GM19463 (cell line): ENCODE measurements at regions not wholly inside any gene's neighbourhood (a gene's known extent, or its start where the extent isn't known, plus 50 kb on each side); places are given as distances from the start of the nearest gene placed in this dataset.
"Not testable (repeated sequence)": the region's sequence is repeated elsewhere in the genome, so short reads cannot be mapped to it uniquely, and the experiment has no call there.

Experiments
- ATAC-seq: cut with Tn5 transposase; IDR thresholded peaks from one replicate; pipeline ENCODE4 v1.9.1; 2021; ENCODE audit warnings: mild to moderate bottlenecking, moderate library complexity; ENCODE audit not compliant: unreplicated experiment

DNA sequence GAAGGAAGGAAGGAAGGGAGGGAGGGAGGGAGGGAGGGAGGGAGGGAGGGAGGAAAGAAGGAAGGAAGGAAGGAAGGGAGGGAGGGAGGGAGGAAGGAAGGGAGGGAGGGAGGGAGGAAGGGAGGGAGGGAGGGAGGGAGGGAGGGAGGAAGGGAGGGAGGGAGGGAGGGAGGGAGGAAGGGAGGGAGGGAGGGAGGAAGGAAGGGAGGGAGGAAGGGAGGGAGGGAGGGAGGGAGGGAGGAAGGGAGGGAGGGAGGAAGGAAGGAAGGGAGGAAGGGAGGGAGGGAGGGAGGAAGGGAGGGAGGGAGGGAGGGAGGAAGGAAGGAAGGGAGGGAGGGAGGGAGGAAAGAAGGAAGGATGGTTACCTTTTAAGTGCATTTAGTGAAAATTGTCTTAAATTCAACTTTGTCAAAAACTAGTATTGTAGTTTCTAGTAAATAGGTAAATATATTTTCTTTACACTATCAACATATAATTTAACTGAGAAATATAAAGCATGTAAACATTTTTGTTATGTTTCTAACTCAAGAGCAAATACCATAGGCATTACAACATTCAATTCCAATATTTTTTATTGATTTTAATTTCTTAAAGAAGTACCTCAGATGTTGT is 776.4 kb upstream of the ADGRL3 start:
- not testable (repeated sequence) for ATAC-seq

DNA sequence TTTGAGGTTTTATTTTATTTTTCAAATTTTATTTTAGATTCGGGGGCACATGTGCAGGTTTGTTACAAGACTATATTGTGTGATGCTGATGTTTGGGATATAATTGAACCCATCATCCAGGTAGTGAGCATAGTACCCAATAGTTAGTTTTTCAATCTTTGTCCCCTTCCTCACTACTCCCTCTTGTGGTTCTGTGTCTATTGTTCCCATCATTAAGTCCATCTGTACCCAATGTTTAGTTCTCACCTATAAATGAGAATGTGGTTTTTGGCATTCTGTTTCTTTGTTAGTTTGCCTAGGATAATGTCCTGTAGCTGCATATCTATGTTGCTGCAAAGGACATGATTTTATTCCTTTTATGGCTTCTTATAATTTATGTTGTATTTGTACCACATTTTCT is 767.2 kb upstream of the ADGRL3 start:
- ATAC-seq = no peak

DNA sequence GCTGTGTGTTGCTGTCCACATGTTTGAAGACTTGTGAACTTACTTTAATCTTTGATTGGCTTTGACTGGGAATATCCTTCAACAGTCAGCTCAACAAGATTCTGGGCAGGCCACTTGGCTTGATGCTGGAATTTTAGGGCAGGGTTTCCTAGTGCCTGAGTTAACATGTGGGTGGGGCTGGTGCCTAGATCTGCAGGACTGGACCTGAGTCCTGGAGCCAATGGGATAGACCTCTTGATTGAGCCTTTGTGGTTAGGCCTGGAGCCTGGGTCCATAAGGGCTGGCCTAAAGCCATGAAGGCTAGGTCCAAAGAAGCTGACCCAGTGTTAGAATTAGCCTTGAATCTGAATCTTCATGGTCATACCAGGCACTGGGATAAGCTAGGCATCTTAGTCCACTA is 757.1 kb upstream of the ADGRL3 start:
- ATAC-seq = no peak

DNA sequence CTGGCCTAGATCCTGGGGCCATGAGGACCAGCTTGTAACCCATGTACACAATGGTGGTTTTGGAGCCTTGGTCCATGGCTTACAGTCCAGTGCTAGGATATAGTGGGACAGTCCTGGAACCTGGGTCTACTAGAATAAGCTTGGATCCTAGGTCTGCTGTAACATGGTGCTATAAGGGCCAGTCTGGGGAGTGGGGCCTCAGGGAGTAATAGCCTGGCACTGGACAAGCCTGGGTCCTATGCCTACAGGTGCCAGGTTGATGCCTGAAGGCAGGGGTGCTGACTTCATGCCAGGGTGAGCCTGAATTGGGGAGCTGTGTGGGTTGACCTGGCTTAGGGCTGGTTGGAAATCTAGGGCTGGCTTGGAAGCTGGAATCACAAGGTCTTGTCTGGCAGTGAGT is 756.3 kb upstream of the ADGRL3 start:
- ATAC-seq = no peak

DNA sequence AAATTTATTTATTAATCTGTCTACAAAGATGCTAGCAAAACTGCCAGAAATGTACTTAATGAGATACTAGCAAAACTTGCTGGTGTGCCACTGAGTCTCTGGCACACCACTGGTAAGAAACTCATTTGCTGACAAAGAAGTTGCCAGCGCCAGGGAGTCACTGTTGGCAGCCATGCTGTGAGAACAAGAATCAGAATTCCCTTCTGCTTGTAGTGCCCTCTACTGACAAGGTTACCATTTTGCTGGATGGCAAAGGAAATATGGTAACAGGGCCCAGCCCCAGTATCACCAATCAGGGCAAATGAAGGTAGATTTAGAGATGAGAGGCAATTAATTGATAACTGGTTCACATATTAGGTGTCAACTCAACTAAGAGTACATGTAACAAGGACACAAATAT is 750.1 kb upstream of the ADGRL3 start:
- no peak for ATAC-seq

DNA sequence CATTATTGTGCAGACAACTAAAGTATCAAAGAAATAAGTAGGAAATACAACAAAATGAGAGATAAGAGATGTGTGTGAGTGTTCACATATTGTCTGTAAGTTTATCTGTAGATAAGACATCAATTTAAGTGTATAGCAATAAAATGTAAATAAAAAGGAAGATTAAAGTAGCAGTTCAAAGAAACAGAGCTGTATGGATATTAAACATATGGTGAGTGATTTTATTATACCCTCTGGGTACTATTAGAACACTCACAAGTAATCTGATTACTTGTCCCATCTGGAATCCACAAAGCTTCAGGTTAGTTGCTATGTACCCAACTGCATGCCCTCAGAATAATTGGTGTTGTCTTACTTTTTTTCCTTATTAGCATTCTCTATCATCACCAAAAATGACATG is 747.9 kb upstream of the ADGRL3 start:
- no peak for ATAC-seq

DNA sequence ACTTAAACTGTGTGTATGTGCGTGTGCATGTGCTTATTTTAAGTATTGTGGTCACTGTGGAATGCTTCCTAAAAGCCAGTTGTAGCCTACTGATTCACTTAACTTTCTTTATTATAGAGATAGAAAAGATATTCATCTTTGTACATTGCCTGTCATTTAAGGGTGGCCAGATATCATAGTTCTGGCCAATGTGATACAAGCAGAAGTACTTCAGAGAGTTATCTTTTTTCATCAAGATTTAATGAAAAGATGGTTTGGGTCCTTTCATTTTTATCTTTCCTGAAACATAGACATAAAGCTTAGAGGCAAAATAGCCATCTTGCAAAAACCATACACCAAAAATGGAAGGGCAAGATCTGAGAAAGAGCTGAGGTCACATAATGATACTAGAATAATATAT is 744.7 kb upstream of the ADGRL3 start:
- no peak for ATAC-seq

DNA sequence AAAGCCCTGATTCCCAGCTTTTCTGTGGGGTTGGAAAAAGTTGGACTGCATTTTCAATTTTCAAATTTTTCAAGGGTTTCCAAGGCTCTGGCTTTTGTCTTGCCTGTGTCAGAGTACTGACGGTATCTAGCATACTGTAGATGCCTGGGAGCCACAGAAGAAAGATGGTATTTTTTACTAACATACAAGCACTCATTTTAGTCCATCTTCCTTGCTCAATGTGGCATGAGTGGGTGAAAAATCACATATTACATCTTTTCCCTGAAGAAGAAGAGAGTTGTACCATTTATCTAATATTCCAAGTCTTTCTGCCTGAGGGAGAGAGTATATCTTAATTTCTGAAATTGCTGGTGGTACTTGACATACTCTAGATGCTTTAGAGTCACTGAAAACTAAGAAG is 738.6 kb upstream of the ADGRL3 start:
- no peak for ATAC-seq

DNA sequence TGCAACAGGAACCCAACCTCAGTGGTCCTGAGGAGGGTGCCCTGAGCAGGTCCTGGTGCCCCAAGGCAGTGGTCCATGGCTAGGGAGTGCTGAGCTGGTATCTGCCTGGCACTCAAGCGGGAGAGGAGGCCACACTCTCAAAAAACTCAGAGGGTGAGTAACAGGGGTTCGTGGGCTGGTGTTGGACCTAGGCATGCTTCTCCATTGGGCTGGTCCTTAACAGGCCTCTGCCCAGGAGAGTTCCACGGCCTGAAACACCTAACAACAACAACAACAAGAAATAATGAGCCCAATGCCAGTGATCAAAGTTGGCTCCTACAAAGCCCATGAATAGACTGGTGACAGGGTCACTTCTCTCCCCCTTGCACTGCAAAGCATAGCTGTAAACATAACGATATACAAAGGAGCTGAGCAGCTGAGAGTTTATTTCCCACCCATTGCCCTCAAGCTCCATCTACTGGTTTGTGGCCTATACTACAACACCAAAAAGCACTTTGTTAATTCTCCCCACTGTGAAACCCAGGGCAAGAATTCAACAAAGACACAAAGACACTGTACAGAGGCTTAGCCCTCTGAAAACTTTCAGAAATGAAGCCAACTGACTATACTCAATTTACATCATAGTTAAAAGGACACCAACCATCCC is 736.1 kb upstream of the ADGRL3 start:
- no peak for ATAC-seq

DNA sequence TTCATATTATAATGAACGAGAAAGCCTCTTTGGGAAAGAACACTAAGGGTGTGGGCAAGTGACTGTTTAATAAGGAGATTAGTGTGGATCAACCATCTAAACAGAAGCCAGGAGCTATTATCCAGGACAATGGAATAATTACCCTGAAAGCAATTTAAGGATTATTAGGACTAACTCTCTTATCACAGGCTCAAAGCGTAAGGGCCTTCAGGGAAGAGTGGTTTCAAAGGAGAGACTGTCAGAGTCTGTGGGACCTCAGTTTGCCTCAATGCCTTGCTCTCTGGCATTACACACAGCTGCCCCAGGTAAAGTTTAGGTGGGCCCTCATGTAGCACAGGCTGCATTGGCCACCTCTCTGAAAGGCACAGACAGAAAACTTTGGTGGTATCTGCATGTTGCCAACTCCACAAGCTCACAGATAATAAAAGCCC is 717.2 kb upstream of the ADGRL3 start:
- ATAC-seq = no peak

DNA sequence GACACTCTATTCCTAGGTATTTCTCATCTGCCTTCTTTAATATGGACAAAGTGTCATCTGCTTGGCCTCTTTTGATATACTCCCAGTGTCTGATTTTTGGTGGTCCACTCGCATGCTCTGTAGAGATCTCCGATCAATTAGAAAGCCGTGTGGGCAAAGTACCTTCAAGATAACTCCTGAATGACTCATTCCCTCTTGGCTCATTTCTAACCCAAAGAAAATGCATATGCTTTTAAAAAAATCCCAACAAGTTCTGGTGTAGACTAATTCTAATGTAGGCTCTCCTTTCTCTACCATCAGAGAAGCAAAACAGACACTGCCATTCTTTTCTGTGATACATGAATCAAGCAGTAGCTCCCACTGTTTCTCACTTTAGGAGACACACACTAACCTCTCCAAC is 714.9 kb upstream of the ADGRL3 start:
- no peak for ATAC-seq

DNA sequence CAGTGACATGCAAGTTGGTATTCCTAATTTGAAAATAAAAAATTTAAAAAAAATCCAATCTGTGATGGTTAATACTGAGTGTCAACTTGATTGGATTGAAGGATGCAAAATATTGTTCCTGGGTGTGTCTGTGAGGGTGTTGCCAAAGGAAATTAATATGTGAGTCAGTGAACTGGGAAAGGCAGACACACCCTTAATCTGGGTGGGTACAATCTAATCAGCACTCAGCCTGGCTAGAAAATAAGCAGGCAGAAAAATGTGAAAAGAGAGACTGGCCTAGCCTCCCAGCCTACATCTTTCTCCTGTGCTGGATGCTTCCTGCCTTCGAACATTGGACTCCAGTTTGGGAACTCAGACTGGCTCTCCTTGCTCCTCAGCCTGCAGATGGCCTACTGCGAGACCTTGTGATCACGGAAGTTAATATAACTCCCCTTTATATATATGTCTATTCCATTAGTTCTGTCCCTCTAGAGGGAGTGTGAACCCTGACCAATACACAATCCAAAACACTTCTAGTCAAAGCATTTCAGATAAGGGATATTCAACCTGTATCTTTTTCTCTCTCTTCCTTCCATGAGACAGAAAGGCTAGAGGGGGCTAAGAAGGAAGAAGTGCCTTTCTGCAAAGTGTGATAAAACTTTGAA is 712.9 kb upstream of the ADGRL3 start:
- ATAC-seq = not testable (repeated sequence)

DNA sequence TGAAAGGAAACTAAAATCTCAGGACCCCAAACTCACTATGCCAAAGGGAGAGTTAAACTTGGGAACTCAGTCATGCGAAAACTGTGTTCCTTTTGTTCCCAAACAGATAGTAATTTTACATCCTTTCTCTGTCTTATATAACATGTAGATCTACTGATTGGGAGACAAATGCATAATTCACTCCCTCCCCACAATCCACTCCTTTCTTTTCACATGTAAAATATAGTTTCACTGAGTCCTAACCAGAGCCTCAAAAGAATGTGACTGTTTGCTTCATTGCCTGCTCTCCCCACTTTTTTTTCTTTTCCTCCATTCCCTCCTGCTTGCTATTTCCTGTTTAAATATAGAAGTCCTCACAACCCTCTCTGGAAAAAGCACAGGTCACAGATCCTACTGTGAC is 699.3 kb upstream of the ADGRL3 start:
- no peak for ATAC-seq

DNA sequence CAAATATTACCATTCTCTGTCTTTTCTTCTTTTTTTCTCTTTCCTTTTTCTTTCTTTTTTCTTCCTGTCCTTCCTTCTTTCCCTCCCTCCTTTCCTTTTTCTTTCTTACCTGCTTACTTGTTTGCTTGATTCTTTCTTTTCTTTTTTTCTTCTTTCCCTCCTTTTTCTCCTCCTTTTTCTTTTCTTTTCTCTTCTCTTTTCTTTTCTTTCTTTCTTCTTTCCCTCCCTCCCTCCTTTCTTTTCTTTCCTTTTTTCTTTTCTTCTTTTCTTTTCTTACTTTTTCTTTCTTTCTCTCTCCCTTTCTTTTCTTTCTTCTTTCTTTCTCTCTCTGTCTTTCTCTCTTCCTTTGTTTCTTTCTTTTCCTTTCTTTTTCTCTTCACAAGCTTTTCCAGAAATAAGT is 697.4 kb upstream of the ADGRL3 start:
- no peak for ATAC-seq

DNA sequence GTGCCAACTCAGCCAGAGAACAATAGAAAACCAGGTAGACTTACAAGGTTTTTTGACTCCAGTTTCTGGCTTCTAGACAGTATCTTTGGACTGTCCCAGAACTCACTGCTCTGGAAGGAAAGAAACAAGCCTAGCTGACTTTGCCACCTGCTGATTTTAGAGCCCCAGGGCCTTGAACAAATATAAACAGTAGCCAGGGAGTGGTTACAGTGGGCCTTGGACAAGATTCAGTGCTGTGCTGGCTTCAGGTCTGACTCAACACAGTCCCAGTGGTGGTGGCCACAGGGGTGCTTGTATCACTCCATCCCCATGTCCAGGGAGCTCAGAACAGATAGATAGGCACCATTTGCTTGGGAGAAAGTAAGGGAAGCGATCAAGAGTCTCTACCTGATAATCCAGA is 694.1 kb upstream of the ADGRL3 start:
- ATAC-seq = no peak

DNA sequence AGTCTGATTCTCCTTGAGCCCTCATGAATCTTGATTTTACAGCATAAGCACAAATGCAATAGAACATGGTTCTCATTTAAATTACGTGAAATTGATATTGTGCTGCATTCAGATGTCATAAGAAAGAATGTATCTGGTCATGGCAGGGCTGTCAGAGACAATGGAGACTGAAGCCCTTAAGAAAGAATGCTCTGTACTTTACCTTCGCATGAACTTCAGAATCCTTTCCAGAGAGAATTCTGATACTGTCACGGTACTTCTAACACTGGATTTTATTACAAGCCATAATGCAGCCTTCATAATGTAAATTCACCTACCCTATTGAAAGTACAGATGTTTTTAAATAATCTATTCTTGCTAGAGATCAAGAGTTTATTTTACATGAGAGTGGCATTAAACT is 677.9 kb upstream of the ADGRL3 start:
- no peak for ATAC-seq

DNA sequence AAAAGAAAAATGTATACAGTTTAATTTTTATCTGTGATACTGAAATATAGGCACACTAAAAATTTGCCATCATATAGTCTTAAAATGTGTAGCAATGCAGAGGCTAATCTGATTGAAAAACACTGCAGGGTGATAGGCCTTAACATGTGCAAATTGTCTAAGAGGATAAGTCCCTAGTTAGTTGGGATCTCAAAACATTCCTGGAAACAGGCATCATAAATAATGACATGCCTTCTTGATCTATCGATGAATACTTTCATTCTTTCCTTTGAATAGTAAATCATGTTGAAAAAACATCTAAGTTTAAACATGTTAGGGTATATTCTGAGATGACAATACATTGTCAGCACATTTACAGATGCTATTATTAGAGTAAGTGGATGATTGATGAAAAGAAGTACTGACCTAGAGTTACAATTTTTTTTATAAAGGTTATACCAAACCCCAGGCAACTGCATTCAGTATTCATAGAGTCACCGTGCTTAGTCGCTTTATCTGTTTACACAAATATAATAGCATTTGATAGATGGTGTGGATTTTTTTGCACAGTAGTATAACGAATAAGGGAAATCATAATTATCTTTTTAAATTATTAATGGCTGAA is 668.2 kb upstream of the ADGRL3 start:
- no peak for ATAC-seq

DNA sequence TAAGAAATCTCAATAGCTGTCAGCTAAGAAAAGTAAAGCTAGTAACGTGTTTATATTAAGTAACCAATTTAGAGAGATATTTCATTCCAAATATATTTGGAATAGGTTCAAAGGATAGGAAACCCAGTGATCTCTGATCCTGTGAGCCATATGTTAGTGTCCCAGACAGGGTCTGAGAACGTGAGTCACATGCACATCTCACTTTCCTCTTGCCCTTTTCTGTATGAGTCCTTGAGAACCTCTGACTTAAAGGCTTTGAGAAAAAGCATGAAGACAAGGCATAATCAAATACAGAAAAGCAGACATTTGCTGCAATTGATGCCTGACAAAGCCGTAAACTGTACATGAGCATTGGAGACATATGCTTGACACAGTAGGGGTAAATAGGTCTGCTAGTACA is 655.1 kb upstream of the ADGRL3 start:
- no peak for ATAC-seq

DNA sequence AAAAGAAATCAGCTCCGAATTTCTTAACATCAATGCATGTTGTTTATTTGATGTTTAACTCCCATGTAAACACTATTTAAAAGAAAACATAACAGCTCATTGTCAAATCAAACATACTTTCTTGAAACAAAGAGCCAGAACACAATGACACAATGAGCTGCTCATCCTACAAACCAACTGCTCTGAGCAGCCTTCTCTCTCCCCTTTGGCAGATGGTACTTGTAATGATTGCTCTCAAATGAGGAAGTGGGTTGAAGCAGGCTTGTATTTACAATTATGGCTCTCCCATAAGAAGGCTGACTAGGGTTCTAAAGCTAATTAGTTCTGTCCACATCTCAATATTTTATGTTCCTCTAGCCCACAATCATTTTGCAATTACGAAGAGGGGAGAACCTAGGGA is 637.8 kb upstream of the ADGRL3 start:
- ATAC-seq = no peak

DNA sequence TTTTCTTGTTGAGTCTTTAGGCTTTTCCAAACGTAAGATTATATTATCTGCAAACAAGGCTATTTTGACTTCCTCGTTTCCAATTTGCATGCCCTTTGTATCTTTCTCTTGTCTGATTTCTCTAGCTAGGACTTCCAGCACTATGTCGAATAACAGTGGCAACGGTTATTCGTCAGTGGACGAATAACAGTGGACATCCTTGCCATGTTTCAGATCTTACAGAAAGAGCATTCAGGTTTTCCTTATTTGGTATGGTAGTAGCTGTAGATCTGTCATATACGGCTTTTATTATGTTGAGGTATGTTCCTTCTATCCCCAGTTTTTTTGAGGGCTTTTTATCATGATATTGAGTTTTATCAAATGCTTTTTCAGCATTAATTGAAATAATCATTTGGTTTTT is 634.6 kb upstream of the ADGRL3 start:
- ATAC-seq = no peak

DNA sequence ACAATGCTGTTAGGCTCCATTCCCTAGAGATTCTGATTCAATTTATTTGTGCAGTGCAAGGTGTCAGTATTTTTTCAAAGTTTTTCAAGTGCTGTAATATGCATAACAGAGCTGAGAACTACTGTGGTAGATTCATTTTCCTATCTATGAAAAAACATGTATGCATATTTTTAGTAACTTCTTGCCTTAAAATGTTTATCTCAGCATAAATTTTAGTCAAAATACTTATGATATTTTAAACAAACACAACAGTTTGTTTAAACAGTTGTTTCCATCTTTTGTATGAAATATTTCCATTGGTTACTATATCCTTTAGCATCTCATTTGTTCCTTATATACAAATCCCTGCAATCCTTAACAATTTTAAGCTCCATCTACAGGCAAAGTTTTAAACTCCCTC is 624.8 kb upstream of the ADGRL3 start:
- no peak for ATAC-seq

DNA sequence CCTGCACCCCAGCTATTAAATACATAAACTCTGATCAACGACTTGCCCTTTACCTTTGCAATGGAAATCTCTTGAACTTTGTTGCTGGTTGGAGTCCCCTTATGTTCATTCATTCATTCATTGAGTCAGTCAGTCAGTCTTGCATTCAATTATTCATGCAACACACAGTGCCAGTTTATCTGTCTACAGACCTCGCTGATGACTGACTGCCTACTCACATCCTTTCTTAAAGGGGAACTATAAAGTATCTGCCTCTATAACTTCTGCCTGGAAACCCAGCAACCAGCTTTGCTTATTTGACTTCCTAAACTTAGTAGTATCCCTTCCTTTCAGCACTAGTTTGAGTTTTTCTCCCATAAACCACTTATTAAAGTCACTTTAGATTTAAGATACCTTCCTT is 620.8 kb upstream of the ADGRL3 start:
- ATAC-seq = no peak
